HCT116 (cell line): ENCODE measurements at regions not wholly inside any gene's neighbourhood (a gene's known extent, or its start where the extent isn't known, plus 50 kb on each side); places are given as distances from the start of the nearest gene placed in this dataset.

Experiments used
- ATAC-seq: fragments of 200-7000 bp; cut with Tn5 transposase; 2 replicates; pipeline ENCODE4 v1.9.1; 2020; ENCODE audit warnings: mild to moderate bottlenecking, moderate library complexity
- BruUV-seq: library from RNA; stranded (reverse); fragments of 400-500 nt; replicated peaks from 2 replicates; lab custom pipeline; 2021; lab: Mats Ljungman, UMichigan
- CTCF ChIA-PET: fragments of 300-600 bp; sonication (Branson Sonifier 250); formaldehyde crosslinking; loops from one replicate; lab custom pipeline; 2021; ENCODE audit warnings: antibody characterized with exemption; lab: Charles Lee
- POLR2A ChIA-PET: fragments of 300-600, 350-600 bp; sonication (Branson Sonifier 250); formaldehyde crosslinking; loops from one replicate; lab custom pipeline; 2021; ENCODE audit warnings: antibody characterized with exemption; lab: Charles Lee
- RAD21 ChIA-PET, 2 experiments: fragments of 300-600 bp; sonication (Branson Sonifier 250); formaldehyde crosslinking; loops; one replicate each; lab custom pipeline; 2023; ENCODE audit warnings: low total read pairs in 2 of 2; ENCODE audit not compliant: uncharacterized antibody in 2 of 2, unreplicated experiment in 2 of 2, low non-redundant PET in 1 of 2; lab: Charles Lee
- DNase-seq: peaks from one replicate; pipeline ENCODE4 v3.0.0-alpha.2; 2010; ENCODE audit warnings: low read depth, low spot score
- H2AFZ ChIP-seq: fragments of 200-600 bp; shearing (Covaris generic), sonication (generic); 2 replicates; pipeline ENCODE4 v1.6.1; 2017; ENCODE audit warnings: low read depth, mixed run types, mixed read lengths, antibody characterized with exemption, low read length; ENCODE audit not compliant: poor library complexity, severe bottlenecking
- H3K27ac ChIP-seq: 2 replicates; pipeline ENCODE4 v1.5.1; 2012; ENCODE audit warnings: low read depth, low read length
- H3K27me3 ChIP-seq: fragments of 200-600 bp; sonication (generic); 2 replicates; pipeline ENCODE4 v1.6.1; 2016; ENCODE audit warnings: mixed run types, low read length, mixed read lengths; ENCODE audit not compliant: insufficient read depth
- H3K36me3 ChIP-seq, 2 experiments: fragments of 200-500 bp in 1 of 2; fragments of 200-600 bp in 1 of 2; sonication (Bioruptor generic) in 1 of 2; sonication (generic) in 1 of 2; 2 replicates each; pipeline versions ENCODE4 v1.5.1 to v1.6.1; 2014 to 2016; ENCODE audit warnings: low read length in 2 of 2, inconsistent platforms in 1 of 2, mixed read lengths in 1 of 2, mixed run types in 1 of 2; ENCODE audit not compliant: insufficient read depth in 2 of 2, control insufficient read depth in 1 of 2
- H3K4me1 ChIP-seq, 2 experiments: fragments of 200-600 bp in 1 of 2; sonication (generic) in 1 of 2; 2 replicates each; pipeline versions ENCODE4 v1.5.1 to v1.6.1; 2012 to 2017; ENCODE audit warnings: low read length in 2 of 2, inconsistent platforms in 1 of 2, mild to moderate bottlenecking in 1 of 2, mixed read lengths in 1 of 2, mixed run types in 1 of 2, moderate library complexity in 1 of 2; ENCODE audit not compliant: insufficient read depth in 2 of 2, control insufficient read depth in 1 of 2
- H3K4me2 ChIP-seq: fragments of 200-600 bp; sonication (generic); 2 replicates; pipeline ENCODE4 v1.6.1; 2017; ENCODE audit warnings: mixed run types, low read length, mixed read lengths
- H3K4me3 ChIP-seq, 2 experiments: fragments of 200-600 bp in 1 of 2; sonication (generic) in 1 of 2; replicated peaks in 1 of 2; 2 replicates each; pipeline ENCODE4 v1.5.1; 2011 to 2016; ENCODE audit warnings: low read length in 2 of 2, control low read depth in 1 of 2, low read depth in 1 of 2, mild to moderate bottlenecking in 1 of 2, mixed read lengths in 1 of 2, mixed run types in 1 of 2
- H3K79me2 ChIP-seq: fragments of 200-600 bp; sonication (generic); 2 replicates; pipeline ENCODE4 v1.6.1; 2017; ENCODE audit warnings: mild to moderate bottlenecking, mixed run types, low read length, moderate library complexity, mixed read lengths; ENCODE audit not compliant: insufficient read depth
- H3K9ac ChIP-seq: fragments of 200-600 bp; sonication (generic); 2 replicates; pipeline ENCODE4 v1.6.1; 2016; ENCODE audit warnings: low read length, mixed read lengths
- H3K9me2 ChIP-seq: fragments of 200-600 bp; sonication (generic), shearing (Covaris generic); 2 replicates; pipeline ENCODE4 v1.6.1; 2017; ENCODE audit warnings: mixed run types, mild to moderate bottlenecking, moderate library complexity; ENCODE audit not compliant: insufficient read depth
- H3K9me3 ChIP-seq, 2 experiments: fragments of 200-500 bp in 1 of 2; fragments of 200-600 bp in 1 of 2; sonication (Bioruptor generic) in 1 of 2; sonication (generic) in 1 of 2; 2 replicates each; pipeline ENCODE4 v1.6.1; 2014 to 2017; ENCODE audit warnings: low read length in 2 of 2, mixed read lengths in 2 of 2, inconsistent platforms in 1 of 2, low read depth in 1 of 2, mild to moderate bottlenecking in 1 of 2, mixed run types in 1 of 2, moderate library complexity in 1 of 2; ENCODE audit not compliant: control insufficient read depth in 1 of 2, insufficient read depth in 1 of 2
- H4K20me1 ChIP-seq: fragments of 200-600 bp; sonication (generic), shearing (Covaris generic); 2 replicates; pipeline ENCODE4 v1.6.1; 2017; ENCODE audit warnings: mixed run types, mild to moderate bottlenecking, moderate library complexity; ENCODE audit not compliant: insufficient read depth
- EZH2phosphoT487 ChIP-seq: fragments of 200-600 bp; IDR thresholded peaks from 2 replicates; pipeline ENCODE4 v1.6.1; 2018; ENCODE audit warnings: antibody characterized with exemption, borderline replicate concordance
- RAD21 ChIP-seq: IDR thresholded peaks from 2 replicates; pipeline ENCODE4 v1.6.1; 2012; ENCODE audit warnings: low read depth, mild to moderate bottlenecking
- SIN3A ChIP-seq: IDR thresholded peaks from 2 replicates; pipeline ENCODE4 v1.6.1; 2012; ENCODE audit warnings: low read depth
- TCF7L2 ChIP-seq: IDR thresholded peaks from 2 replicates; pipeline ENCODE4 v1.7.0; 2011; ENCODE audit warnings: borderline replicate concordance, inconsistent platforms; ENCODE audit not compliant: insufficient read depth, insufficient read length; ENCODE audit errors: extremely low read depth
- YY1 ChIP-seq: IDR thresholded peaks from 2 replicates; pipeline ENCODE4 v1.6.1; 2011; ENCODE audit warnings: low read length, low read depth, moderate library complexity, mild to moderate bottlenecking; ENCODE audit not compliant: insufficient replicate concordance; ENCODE audit errors: extremely low read depth
- ZBTB33 ChIP-seq: IDR thresholded peaks from 2 replicates; pipeline ENCODE4 v1.6.1; 2011; ENCODE audit warnings: mild to moderate bottlenecking, low read length, moderate library complexity; ENCODE audit not compliant: insufficient replicate concordance; ENCODE audit errors: extremely low read depth
- ZNF274 ChIP-seq: fragments of 200-500 bp; sonication (Bioruptor generic); IDR thresholded peaks from 2 replicates; pipeline ENCODE4 v1.6.1; 2014; ENCODE audit warnings: mild to moderate bottlenecking, low read depth, low read length, inconsistent platforms
- intact Hi-C: fragments of 100-400 bp; cut with micrococcal nuclease; formaldehyde crosslinking; loops from 2 replicates; pipeline ENCODE4 v1.10.0; 2022

- Histone ChIP-seq H3K4me2 (no peak overlapping the region), H3K36me3 (no peaks in the 10 kb centered on the region), H3K9ac (no peak overlapping the region), H3K27me3 (peaks cover 22% of the 10 kb centered on the region), H3K4me3 (no peak overlapping the region), H3K27ac (no peak overlapping the region), H4K20me1 (no peaks in the 10 kb centered on the region), H3K9me2 (no peaks in the 10 kb centered on the region), H2AFZ (no peak overlapping the region), H3K9me3 (no peaks in the 10 kb centered on the region), H3K4me1 (no peaks in the 10 kb centered on the region), H3K79me2 (no peaks in the 10 kb centered on the region)
- ChIA-PET RAD21 (no interaction called here), CTCF (no interaction called here), POLR2A (no interaction called here)
- no peak for DNase-seq
- no peak for TF ChIP-seq ZBTB33
- BruUV-seq: no TSS peak
- intact Hi-C loops: no loop called here
- ATAC-seq: no peak
Measured at GRCh38 chr5:5573798-5574380, 151.4 kb downstream of the ICE1 start.

GRCh38 chr5:5572976-5573797, 150.7 kb downstream of the ICE1 start:
- RAD21 ChIA-PET: no interaction called here
- CTCF ChIA-PET: interaction anchor here (0.7 kb wide), 1 partner anchor 39 kb away, joined by 4 read pairs; no protein-coding TSS in a partner anchor

More at GRCh38 chr5:5572976-5573797, 150.7 kb downstream of the ICE1 start:
- no peak overlapping the region for H3K9ac ChIP-seq
- no peak overlapping the region for H2AFZ ChIP-seq
- no peaks in the 10 kb centered on the region for H3K4me1 ChIP-seq
- no peaks in the 10 kb centered on the region for H3K9me3 ChIP-seq
- peaks cover 22% of the 10 kb centered on the region for H3K27me3 ChIP-seq
- no peaks in the 10 kb centered on the region for H3K79me2 ChIP-seq
- ATAC-seq (no peak), DNase-seq (no peak)
- no peaks in the 10 kb centered on the region for H3K9me2 ChIP-seq
- no peaks in the 10 kb centered on the region for H3K36me3 ChIP-seq
- H4K20me1 ChIP-seq: no peaks in the 10 kb centered on the region
- no TSS peak for BruUV-seq
- no peak overlapping the region for H3K27ac ChIP-seq
- intact Hi-C loops: no loop called here
- no peak overlapping the region for H3K4me2 ChIP-seq
- POLR2A ChIA-PET: no interaction called here
- TF ChIP-seq YY1: no peak
- TF ChIP-seq ZNF274: no peak
- no peak for TF ChIP-seq SIN3A
- no peak for TF ChIP-seq RAD21
- TF ChIP-seq TCF7L2: no peak
- TF ChIP-seq EZH2phosphoT487: no peak
- no peak for TF ChIP-seq ZBTB33
- TF ChIP-seq, all 23 proteins: peak for 0
- H3K4me3 ChIP-seq: no peak overlapping the region
